HepG2 (cell line): ENCODE measurements at regions not wholly inside any gene's neighbourhood (a gene's known extent, or its start where the extent isn't known, plus 50 kb on each side); places are given as distances from the start of the nearest gene placed in this dataset.

ENCODE experiments used
- FOXP1 ChIP-seq, 2 experiments: fragments of 450-650 bp in 1 of 2; IDR thresholded peaks; 2 replicates each; pipeline ENCODE4 v1.6.1; 2017 to 2018; ENCODE audit warnings: antibody characterized with exemption in 1 of 2
- YEATS4 ChIP-seq: sonication (generic); formaldehyde crosslinking; IDR thresholded peaks from 2 replicates; pipeline ENCODE4 v1.4.0; 2020; ENCODE audit warnings: missing genetic modification reagents, borderline replicate concordance
- ZFYVE20 ChIP-seq: sonication (generic); formaldehyde crosslinking; IDR thresholded peaks from 2 replicates; pipeline ENCODE4 v1.8.0; 2023; ENCODE audit warnings: low read depth, mild to moderate bottlenecking, moderate library complexity, missing genetic modification reagents, borderline replicate concordance
- TF ChIP-seq, protein P1 (sequence below): sonication (generic); formaldehyde crosslinking; IDR thresholded peaks from 2 replicates; pipeline ENCODE4 v1.5.0; 2020; ENCODE audit warnings: mild to moderate bottlenecking, missing genetic modification reagents, moderate library complexity
- TF ChIP-seq, protein P2 (sequence below): IDR thresholded peaks from 2 replicates; pipeline ENCODE4 v1.6.1; 2016; ENCODE audit warnings: missing compliant biosample characterization, missing genetic modification reagents, borderline replicate concordance
- TF ChIP-seq, protein P3 (sequence below): sonication (generic); formaldehyde crosslinking; IDR thresholded peaks from 2 replicates; pipeline ENCODE4 v1.9.0; 2022; ENCODE audit warnings: low read depth, missing genetic modification reagents

DNA sequence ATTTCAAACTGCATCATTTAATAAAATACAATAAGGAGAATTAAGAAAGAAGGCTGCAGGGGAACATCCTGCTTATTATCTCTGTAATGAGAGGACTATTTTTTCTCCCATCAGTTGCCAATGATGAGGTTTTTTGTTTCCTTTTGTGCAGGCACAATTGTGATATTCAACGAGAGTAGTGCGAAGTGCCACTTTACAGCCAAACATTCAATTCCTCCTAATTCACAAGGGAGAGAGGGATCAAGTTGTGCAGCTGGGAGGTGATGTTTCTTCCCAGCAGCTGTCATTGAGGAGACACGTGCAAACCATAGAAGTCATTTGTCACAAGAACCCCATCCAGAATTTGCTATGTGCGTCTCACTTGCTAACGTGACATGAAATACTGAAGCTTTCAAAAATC is 81.6 kb upstream of the ICA1 start:
- TF ChIP-seq ZFYVE20 (no peak), YEATS4 (CRISPR knock-in tag) (no peak), FOXP1 (IDR thresholded peaks at IDR 0.05) (no peak), FOXP1 (CRISPR knock-in tag; IDR thresholded peaks at IDR 0.05) (no peak)
- TF ChIP-seq, protein P1, sequence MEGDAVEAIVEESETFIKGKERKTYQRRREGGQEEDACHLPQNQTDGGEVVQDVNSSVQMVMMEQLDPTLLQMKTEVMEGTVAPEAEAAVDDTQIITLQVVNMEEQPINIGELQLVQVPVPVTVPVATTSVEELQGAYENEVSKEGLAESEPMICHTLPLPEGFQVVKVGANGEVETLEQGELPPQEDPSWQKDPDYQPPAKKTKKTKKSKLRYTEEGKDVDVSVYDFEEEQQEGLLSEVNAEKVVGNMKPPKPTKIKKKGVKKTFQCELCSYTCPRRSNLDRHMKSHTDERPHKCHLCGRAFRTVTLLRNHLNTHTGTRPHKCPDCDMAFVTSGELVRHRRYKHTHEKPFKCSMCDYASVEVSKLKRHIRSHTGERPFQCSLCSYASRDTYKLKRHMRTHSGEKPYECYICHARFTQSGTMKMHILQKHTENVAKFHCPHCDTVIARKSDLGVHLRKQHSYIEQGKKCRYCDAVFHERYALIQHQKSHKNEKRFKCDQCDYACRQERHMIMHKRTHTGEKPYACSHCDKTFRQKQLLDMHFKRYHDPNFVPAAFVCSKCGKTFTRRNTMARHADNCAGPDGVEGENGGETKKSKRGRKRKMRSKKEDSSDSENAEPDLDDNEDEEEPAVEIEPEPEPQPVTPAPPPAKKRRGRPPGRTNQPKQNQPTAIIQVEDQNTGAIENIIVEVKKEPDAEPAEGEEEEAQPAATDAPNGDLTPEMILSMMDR (CRISPR knock-in tag): no peak
- TF ChIP-seq, protein P2, sequence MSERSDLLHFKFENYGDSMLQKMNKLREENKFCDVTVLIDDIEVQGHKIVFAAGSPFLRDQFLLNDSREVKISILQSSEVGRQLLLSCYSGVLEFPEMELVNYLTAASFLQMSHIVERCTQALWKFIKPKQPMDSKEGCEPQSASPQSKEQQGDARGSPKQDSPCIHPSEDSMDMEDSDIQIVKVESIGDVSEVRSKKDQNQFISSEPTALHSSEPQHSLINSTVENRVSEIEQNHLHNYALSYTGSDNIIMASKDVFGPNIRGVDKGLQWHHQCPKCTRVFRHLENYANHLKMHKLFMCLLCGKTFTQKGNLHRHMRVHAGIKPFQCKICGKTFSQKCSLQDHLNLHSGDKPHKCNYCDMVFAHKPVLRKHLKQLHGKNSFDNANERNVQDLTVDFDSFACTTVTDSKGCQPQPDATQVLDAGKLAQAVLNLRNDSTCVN (CRISPR knock-in tag): no peak
- TF ChIP-seq, protein P3, sequence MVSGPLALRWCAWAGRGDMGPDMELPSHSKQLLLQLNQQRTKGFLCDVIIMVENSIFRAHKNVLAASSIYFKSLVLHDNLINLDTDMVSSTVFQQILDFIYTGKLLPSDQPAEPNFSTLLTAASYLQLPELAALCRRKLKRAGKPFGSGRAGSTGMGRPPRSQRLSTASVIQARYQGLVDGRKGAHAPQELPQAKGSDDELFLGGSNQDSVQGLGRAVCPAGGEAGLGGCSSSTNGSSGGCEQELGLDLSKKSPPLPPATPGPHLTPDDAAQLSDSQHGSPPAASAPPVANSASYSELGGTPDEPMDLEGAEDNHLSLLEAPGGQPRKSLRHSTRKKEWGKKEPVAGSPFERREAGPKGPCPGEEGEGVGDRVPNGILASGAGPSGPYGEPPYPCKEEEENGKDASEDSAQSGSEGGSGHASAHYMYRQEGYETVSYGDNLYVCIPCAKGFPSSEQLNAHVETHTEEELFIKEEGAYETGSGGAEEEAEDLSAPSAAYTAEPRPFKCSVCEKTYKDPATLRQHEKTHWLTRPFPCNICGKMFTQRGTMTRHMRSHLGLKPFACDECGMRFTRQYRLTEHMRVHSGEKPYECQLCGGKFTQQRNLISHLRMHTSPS (CRISPR knock-in tag): no peak
